SIG-M5 treated with dmso at 0.1 percent for 504 hours (cell line): ENCODE measurements at regions not wholly inside any gene's neighbourhood (a gene's known extent, or its start where the extent isn't known, plus 50 kb on each side); places are given as distances from the start of the nearest gene placed in this dataset.

ENCODE experiments used
- DNase-seq: peaks from one replicate; lab custom pipeline; 2025; ENCODE audit not compliant: unreplicated experiment; lab: John Stamatoyannopoulos, UW

DNA sequence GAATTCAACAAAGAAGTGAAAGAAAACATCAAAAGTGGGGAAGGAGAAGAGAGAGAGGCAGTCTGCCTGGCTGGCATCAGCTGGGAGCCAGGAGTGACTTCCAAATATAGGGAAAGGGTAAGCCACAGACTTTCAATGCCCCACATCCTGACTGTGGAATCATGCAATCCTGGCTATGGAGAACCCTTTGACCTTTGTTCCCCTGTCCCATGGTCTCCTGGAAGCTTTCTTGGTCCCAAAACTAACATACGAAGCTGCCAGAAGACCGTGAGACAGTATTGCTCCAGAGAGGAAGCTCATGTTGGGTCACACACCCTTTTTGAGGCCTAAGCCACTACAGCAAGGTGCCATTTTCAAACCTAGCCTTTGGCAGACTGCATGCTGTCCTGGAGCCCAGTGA lies 665.5 kb downstream of the ELAVL2 start:
- no peak for DNase-seq

DNA sequence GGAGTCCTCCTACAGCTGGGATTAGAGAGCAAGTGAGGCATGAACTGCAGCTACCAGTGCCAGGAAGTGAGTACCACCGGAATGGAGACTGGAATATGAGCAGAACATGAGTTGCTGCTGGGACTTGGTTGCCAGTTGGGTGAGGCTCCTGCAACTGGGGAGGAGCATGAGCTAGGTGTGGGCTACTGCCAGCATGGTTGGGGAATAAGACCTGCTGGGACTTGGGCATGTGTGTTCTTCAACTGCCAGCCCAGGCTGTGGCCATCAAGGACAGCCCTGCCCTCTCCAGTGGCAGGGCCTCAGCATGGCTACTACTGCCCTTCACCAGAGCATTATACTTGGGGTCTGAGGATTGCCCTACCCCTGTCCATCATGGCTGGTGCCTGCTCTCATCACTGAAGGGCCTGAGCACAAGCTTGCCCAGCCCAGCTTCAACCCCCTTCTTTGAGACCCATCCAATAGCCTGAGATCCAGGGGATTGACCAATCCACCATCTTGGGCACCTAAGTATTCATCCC lies 665.0 kb downstream of the ELAVL2 start:
- no peak for DNase-seq

DNA sequence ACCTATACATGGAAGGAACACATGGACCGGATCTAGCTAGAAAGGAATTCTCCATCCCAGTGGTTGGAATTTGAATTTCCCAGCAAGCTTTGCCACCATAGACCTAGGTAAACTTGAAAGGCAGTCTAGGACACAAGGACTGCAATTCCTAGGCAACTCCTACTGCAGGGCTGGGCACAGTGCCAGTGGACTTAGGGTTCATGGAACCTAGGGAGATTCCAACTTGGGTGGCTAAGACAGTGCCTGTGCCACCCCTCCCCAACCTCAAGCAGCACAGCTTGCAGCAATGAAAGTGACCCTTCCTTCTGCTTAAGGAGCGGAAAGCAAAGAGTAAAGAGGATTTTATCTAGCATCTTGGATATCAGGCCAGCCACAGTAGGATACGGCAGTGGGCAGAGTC lies 663.3 kb downstream of the ELAVL2 start:
- DNase-seq, result no peak

DNA sequence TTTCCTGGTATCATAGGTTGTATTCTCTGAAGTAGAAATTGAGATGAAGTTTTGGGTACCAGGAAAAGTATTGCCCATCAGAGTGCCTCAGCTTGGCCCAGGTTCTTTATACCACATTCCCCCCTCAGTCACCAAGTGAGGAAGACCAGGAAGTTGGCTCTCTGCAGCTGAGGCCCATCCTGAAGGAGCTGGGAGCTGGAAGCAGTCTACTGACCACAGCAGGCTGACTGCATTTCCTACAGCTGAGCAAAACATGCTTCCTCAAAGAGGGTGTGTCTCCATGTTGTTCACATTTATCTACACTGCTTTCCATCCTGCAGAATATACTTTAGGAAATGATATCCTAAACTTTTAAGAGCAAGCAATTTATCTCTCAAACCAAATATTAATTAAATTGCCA lies 654.6 kb downstream of the ELAVL2 start:
- no peak for DNase-seq

DNA sequence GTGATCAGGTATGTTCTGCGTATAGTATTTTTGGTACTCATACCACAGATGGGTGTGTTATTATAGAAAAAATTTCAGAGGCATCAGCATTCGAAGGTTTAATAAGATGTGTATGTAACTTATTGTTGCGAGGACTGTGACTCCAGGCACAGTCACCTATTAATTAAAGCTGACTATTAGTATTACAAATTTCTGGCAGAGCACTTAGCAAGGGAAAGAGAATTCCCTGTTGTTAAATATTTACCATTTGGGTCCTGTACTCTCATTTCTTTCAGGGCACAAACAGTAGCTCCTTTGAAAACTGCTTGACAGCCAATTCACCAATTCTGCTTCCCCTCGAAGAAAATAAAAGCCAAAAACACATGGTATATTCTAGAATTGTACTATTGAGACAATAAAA lies 653.8 kb downstream of the ELAVL2 start:
- no peak for DNase-seq

GRCh38 chr9:23172979-23173637 lies 652.9 kb downstream of the ELAVL2 start:
- DNase-seq, result no peak

GRCh38 chr9:23194281-23194680 lies 631.8 kb downstream of the ELAVL2 start:
- DNase-seq, result no peak

DNA sequence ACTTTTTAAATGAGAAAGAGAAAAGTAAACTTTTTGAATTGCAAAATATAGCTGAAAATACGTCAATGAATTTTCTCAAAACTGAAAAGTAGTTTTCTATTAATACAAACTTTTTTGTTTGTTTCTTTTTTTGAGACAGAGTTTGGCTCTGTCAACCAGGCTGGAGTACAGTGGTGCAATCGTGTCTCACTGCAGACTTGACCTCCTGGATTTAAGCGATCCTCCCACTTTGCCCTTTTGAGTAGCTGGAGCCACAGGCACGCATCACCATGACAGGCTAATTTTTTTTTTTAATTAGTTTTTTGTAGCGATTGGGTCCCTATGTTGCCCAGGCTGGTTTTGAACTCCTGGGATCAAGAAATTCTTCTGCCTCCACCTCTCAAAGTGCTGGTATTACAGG lies 610.4 kb downstream of the ELAVL2 start:
- no peak for DNase-seq

DNA sequence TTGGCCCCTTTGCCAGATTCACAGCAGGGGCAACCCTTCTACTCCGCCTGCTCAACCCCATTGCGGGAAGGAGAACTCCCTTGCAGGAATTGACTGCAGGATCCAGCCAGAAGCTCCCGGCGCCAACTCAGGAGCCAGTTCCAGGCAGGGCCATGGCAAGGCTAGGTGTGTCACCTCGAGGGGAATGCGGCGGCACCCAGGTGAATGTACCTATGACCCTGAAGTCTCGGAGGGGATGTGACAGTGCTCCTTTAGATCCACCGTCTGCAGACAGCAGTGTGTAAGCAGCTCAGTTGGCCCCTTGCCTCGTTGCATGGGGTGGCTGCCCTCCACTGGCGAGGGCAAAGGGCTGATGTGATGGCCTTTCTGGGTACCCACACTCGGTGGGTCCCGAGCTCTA lies 606.6 kb downstream of the ELAVL2 start:
- DNase-seq, result no peak

- DNase-seq, result no peak
Observed at GRCh38 chr9:23220171-23220570, 605.9 kb downstream of the ELAVL2 start.

GRCh38 chr9:23220957-23221356 lies 605.1 kb downstream of the ELAVL2 start:
- no peak for DNase-seq

- DNase-seq, result no peak
Observed at GRCh38 chr9:23229890-23230317, 596.1 kb downstream of the ELAVL2 start.

GRCh38 chr9:23232831-23233230 lies 593.2 kb downstream of the ELAVL2 start:
- DNase-seq, result no peak

DNA sequence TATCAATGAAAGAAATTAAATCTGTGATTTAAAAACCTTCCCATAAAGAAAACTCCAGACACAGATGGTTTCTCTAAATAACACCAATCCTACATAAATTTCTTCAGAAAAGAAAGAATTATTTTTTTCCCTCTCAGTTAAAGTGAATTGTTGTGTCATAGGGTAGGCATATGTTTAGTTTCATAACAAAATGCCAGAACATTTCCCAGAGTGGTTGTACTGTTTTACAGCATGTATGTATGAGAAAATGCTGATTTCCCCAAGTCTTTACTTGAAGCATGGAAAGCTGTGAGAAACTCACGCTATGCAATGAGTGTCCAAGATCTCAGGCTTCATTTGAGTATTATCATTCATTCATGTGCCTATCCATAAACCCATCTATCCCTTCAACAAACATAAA lies 582.5 kb downstream of the ELAVL2 start:
- no peak for DNase-seq

DNA sequence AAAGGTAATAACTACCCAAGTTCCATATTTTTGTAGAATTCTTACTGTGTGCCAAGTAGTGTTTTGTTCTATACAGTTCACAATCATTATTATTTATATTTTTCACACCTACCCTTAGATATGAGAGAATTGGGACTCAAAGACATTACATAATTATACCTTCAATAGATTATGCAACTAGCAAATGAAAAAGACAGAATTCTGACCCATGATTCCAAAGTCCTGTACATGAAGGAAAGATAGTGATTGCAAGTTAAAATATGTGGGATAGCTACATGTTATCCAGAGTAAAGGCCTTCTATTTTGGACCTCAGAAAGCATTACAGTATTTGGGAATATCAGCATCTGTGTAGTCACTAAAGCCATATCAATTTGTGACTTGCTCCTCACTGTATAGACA lies 581.0 kb downstream of the ELAVL2 start:
- no peak for DNase-seq

DNA sequence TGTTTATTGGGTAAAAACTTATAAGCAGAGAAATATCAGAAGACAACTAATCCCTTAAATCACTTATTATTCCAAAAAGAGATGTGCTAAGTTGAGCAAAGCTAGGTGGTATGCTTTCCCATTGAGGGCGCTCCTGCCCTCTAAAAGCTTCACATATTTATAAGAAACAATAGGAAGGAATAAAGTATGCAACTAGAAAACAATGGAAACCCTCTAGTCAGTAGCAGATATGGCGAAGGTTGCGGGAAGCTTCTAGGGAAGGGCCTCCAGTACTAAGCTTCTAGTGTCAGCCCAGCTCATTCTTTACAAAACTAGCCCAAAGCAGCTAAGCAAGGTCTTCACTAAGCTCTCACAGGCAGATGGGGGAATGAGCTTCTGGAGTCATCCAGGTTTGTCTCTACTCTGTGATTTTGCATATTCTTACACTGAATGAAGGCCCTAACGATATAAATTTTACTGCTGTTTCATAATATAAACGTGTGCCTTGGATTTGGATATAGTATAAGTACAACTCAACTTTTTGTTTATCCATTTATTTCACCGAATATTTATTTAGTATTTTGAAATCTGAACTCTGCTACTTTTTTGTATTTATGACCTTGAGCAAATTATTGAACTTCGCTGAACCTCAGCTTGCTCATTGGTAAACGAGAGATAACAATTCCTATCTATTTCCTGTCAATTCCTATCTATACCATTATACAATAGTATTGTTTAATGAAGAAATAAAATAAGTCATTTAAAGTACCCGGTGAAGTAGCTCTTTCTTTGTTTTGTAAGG lies 571.4 kb downstream of the ELAVL2 start:
- no peak for DNase-seq

DNA sequence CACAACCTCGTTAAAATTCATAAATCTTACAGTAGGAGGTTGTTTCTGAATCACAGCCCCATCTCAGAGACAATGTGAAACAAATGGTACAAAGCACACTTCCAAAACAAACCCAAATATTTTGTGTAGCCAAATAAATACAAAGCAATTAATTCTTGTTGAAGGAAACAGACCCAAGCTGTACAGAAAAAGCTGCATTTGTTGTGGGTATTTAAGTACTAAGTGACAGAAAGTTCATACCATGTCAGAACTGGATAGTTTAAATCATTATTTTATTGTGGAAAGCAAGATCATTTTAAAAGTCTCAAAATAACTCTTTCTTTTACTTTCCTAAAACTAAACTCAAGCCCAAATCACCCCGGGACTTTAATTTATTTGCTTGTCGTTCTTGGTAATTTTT lies 570.7 kb downstream of the ELAVL2 start:
- DNase-seq, result no peak

- no peak for DNase-seq
Observed at GRCh38 chr9:23258569-23258968, 567.5 kb downstream of the ELAVL2 start.

DNA sequence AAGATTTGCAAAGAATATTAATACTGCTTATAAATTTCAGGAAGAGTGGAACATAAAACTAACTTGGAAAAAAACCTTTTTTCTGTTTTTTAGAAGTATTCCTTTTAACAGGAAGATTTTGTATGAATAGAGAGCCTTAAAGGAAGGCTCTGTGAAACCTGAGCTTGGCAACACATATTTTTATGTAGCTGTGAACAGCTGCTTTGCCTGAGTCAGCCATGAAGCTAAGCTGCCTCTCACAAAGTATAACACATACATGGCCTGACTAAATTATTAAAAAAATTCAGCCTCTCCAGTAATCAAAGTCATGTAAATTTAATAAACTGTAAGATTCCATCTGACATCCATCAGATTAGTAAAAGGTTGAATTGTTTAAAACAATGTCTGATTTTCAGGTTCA lies 547.5 kb downstream of the ELAVL2 start:
- DNase-seq, result no peak

GRCh38 chr9:23287390-23287789 lies 538.6 kb downstream of the ELAVL2 start:
- no peak for DNase-seq

DNA sequence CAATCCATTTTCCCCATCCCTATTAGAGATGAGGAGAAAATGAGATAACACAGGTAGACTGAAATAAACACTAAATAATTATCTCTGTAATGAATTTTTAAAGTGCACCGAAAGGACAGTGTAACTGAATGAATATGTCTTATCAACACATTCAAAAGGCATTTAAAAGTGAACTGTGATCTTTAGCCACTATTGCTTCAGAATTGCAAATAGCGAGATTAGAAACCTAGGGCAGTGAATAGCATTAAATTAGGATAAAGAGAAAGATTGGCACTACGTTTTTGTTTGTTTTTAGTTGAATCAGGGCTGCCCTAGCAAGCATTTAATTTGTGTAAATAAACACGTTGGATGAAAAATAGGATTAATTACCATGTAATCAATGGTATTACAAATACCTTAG lies 537.5 kb downstream of the ELAVL2 start:
- DNase-seq, result no peak

GRCh38 chr9:23290973-23291372 lies 535.1 kb downstream of the ELAVL2 start:
- no peak for DNase-seq

DNA sequence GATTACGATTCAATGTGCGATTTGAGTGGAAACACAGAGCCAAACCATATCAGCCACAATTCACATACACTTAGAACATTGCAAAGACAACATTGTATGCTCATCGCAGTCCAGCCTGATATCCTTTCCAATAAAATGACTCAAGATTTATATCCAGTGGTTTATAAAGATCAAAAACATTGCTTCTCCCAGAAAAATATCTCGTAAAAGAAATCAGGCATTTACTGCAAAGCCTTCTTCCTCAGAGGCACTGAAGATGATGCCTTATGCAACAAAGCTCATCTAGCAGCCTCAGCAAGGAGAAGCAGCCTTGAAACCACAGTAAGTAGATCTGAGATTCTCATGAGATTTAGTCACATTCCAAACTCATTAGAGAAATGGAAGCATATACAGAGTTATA lies 523.8 kb downstream of the ELAVL2 start:
- DNase-seq, result no peak
